Putamen (tissue), 1 donor: ENCODE measurements at regions not wholly inside any gene's neighbourhood (a gene's known extent, or its start where the extent isn't known, plus 50 kb on each side); places are given as distances from the start of the nearest gene placed in this dataset.

ENCODE experiments used
- DNase-seq: peaks from one replicate; pipeline ENCODE4 v3.0.0-alpha.2; 2016; ENCODE audit warnings: low spot score

DNA sequence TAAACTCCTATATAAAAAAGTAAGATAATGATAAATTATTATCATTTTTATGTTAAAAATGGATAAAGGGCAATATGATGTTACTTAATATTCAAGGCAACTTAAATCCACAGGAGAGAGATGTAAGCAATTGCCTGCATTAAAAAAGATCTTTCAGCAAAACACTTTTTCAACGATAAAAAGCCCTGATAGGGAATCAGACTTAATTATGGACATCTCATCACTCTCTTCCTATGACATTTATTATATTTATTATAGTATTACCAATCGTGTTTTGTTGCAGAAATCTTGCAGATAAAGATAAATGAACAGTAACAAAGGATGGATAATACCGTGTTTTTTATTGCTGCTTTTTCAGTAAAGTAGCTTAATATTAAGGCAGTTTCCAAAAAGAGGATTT, 178.5 kb downstream of the SH2D1A start:
- no peak for DNase-seq

DNA sequence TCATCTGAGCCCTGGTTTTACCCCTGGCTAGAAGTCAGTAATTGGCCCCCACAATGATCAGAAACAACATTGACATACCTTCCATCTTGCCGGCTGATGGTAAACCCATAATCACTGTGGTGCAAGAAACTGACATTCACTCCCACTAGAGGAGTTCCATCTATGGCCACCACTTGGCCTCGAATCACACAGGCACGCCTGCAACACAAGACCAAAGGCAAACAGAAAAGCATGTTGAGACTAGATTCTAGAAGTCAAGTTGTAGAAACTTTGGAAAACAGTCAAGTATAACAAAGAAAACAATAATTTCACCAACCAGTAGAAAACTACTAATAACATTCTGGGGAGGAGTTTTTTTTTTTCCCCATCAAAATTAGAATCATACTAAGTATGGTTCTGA, 183.4 kb downstream of the SH2D1A start:
- no peak for DNase-seq

DNA sequence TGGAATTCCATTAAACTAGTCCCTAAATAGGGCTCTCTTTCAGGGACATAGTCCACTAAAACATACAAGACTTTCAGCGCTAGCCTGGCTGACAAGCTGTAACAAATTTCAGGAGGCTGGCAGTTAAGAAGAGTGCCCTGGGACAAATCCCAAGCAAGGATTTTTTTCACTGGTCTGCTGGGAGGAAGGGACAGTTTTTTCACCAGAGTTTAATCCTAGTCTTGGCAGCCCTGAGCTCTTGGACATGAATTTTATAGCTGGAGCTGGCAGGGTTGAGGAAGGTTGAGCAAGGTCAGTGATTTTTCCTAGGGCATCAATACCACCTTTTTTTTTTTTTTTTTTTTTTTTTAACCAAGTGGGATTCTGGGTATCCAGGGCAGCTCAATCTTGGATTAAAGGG, 184.4 kb downstream of the SH2D1A start:
- peak; percentile 7 for DNase-seq

DNA sequence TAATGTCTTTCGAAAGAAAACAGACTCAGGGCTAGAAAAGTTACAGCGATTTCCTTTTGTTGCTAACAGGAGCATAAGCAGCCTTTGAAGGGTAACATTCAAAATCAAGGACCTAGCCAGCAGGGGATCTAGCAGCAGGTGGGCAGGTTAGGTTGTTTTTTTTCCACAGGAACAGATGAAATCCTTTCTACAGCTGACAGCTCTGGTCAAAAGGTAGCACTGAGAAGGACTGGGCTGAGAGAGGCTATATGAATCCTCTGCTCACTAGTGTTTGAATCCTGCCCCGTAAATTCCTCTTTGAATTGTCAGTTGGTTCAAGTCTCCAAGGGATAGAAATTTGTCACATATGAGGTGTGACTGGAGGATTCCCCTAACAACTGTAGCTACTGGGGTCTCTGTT, 188.2 kb downstream of the SH2D1A start:
- DNase-seq, result no peak

DNA sequence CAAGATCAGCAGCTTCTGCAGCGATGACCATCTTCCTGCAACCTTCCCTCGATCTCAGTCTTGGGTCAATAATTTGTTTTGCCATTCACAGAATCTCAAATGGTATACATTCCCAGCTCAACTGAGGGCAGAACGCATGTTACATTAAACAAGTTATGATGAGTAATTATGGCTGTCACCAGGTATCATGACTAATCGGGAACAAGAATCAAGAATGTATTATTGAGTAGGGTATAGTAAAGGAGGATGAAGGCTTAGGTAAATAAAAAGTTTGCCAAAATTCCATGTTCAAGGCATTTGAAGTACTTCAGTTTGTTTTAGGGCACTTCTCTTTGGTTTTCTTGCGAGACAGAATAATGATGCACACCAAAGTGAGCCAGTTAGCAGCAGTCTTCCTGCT, 194.1 kb downstream of the SH2D1A start:
- DNase-seq, result no peak

DNA sequence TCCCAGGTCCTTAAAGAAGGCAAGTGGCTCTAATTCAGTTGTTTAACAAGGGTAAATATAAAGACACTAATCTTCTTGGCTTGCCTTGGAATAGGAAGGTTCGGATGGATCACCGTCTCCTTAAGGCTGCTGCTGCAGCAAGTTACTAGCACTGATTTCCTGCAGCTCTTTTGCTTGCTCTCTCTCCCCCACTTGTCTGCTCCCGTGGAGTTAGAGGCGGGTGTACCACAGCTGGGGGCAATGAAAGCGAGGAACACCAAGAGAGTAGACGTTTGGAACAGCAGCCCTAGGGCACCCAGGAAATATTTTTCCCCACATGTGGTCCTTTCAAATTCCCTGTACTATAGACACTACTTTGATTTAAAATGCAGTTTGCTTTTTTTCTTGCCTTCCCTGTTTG, 202.2 kb downstream of the SH2D1A start:
- no peak for DNase-seq

DNA sequence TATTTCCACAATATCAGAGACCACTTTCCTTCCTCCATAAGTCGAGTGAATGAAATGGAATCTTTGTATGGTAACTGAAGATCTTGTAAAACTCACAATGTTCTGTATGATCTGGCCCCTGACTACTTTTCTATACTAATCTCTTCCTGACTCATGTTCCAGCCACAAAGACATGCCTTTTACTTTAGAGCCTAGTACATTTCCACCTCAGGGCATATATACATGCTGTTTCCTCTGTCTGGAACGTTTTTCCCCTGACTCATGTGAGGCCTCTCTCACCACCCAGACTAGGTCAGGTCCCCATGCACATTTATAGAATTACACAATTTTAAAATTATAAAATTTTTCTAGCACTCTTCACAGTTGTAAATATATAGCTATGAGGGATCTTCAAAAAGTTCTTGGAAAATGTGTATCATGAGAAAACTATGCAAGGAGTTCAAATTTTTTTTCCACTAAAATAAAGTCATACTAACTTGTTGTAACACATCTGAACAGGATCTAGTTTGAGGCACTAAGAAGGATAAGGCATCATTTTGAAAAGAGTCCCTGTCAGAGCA, 208.8 kb downstream of the SH2D1A start:
- no peak for DNase-seq

DNA sequence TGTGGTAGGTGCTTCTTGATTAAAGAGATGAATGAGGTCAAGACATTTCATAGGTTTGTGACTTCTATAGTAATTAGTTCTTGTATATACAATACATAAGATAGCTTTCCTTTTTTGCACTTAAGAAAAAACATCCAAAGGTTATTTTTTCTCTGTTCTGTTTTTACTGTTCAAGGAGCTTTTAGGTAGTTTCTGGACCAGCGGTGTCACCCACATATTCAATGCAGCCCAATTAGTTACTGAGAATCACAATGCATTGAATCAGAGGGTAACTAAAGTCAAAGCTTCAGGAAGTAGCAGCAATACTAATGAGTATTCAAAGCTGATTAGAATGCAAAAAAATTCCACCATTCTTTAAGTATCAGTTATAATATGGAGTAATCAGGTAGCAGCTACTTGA, 211.6 kb downstream of the SH2D1A start:
- DNase-seq, result no peak

DNA sequence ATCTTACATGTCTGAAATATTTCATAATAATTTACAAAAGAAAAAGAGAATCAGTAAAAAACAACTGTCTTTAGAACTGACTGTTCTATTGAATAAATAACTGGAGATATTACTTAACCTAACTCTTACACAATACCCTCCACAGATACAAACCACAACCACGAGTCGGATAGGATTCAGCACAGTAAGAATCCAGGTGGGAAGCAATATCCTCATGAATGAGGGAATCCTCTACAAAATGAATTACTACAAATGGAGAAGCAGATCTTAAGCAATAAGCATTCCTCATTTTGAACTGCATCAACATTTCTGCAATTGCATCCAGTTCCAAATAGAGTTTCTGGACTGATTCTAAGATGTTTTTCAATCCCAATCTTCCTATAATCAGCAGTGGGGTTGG, 227.1 kb downstream of the SH2D1A start:
- DNase-seq, result no peak

DNA sequence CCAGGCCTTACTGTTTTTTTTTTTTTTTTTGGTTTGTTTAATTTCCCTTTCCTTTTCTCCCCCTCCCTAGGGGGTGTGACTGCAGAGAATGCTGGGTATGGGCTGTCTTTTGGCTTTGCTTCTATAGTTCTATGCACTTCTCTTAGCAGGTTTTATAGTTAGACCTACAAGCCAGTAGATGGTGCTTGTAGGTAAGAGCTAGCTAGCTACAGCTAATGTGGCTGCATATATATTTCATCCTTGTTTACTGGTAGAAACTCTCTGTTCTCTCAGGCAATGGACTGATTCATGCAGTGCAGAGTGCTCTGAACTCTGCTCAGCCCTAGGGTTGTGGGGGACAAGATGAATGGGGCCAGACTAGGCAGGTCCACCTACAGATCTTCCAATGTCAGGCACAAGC, 246.4 kb downstream of the SH2D1A start:
- no peak for DNase-seq

DNA sequence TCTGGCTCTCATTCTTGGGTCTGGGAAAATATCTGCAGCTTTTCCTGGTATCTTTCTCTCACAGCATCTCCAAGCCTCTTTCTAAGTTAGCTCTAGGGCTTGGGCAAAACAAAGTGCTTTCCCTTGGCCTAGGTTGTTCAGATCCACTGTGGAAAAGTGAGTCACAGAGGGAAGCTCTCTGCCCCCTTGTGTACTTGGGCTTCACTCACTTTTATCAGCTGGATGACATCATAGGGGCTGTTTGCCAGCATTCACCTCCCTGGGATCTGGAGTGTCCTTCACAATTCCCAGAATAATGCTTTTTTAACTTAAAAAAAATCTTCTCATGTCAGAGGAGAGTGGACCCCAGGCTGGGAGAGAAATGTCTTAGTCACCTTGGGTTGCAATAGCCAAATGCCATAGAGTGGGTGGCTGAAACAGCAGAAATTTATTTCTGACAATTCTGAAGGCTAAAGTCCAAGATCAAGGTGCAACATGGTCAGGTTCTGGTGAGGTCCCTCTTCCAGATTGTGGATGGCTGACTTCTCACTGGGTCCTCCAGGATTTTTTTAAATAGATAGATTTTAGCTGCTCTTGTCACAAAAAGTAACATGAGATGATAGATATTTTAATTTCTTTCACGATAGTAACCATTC, 247.8 kb downstream of the SH2D1A start:
- no peak for DNase-seq

DNA sequence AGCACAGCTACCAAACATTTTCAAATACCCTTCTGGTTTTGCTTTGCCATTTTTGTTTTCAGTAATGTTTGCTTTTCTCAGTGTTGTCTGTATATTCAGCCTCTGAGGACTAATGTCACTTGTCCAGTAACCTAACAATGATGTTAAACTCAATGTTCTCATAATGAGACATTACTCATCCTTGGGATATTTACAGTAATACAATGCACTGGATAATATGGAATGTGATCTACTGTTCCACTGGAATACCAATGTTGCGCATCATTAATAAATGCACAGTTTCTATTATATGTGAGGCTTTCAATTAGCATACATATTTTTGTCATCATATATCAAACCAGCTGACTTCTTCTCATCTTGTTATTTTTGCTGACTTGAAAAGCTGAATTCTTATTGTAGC, 259.1 kb downstream of the SH2D1A start:
- no peak for DNase-seq

DNA sequence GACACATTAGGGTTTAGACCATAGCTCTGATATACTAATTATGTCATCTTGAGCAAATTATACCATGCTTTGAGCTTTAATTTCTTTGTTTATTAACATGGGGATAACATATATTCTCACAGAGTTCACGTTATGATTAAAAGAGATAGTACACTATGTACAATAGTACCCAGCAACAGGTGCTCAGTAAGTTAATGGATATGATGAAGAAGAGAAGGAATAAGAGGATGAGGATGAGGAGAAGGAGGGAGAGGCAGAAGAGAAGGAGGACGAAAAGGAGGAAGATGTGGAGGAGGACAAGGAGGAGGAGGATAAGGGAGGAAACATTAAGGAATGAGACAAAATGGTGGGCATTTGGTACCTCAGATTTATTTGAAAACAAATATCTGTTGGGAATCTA, 260.4 kb downstream of the SH2D1A start:
- DNase-seq, result no peak

DNA sequence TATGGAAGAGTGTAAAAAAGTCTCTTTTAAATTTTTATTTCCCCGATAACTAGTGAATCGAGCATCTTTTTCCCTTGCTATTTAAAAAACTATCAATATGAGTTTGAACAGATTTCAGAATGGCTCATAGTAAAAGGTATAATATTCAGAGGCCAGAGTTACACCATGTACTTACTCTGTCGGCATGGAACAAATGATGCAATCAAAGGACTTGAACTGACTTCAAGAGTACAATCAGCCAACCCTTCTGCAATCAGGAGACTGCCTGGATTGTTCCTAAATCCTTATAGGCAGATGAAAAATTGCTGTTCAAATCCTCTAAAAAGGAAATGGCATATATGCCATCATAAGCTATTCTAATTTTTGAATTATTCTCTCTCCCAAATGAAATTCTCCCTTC, 273.3 kb downstream of the SH2D1A start:
- no peak for DNase-seq

DNA sequence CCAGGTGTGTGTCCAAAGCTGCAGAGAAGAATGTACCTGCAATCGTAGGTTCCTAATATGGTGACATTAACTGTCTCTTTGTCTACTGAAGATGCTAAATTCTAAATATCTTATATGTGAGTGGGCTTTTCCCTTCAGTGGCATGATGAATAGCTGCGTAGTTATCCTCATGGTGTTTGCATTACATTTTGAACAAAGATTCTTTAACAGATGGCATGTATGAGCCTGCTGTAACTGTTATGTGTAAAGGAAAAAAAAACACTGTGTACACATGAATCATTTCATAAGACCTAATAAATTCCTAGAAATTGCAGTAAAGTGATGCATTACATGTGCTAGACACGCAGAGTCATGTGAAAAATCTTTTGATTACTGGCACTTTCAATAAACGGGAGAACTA, 288.0 kb downstream of the SH2D1A start:
- DNase-seq, result no peak

DNA sequence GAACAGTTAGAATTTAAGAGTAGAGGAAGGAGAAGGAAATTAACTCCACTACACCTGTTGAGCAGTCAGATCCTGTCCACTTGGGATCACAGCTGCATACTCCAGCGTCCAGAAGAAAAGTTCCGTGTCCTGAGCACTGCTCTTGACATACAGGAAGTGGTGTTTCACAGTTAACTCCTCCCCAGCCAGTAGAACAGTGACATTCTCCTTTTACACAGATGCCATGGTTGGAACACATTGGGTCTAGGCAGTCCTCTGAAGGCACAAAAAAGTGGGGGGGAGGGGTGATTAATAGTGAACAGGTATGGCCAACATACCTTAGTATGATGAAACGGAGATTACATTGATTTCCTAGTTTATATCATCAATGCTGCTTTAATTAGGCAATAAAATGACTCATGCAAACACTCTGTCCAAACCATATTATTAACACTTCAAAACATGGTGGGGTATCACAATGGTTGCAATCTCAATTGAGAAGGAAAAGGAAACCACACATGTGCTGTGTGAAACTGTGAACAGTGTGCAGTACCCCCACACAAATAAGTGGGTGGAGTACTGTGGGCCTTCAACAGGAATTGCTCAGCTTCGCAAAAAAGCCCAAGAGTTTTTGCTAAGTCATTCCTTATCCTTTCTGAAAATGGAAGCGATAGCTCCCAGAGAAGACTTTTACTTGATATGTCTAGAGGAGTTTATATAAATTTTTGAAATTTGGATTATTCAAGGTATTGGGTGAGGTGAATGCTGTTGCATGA, 295.6 kb downstream of the SH2D1A start:
- no peak for DNase-seq

DNA sequence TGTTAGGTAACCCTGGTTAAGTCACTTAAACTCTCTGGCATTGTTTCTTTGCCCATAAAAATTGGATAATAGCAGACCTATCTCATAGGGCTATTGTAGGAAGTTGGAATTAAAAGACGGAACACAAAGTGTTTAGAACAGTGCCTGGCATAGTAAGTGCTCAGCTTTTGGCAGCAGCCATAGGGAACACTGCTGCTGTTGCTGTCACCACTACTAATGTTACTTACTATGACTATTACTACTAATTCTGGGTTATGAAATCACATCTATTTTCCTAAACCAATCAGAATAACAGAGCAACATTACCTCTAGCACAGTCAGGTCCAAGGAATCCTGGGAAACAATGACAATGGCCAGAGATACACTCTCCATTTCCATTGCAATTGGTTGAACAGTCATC, 300.0 kb downstream of the SH2D1A start:
- no peak for DNase-seq

DNA sequence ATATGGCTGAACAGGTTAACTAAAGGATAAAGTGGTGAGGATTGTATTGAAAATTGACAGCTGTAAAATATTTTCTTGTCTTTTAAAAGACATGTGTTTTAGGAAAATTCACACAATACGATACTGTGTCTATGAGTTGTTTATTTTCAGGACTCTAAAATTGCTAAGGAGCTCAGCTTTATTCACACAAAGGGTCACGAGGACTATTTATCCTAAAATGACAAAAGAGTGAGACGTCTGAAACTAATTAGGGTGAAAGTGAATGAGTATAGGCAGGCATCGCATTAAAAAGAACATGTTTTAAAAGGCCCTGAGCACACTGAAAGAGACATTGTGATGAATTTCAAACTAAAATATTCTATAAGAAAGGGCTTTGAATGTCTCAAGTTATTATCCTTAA, 304.7 kb downstream of the SH2D1A start:
- no peak for DNase-seq

DNA sequence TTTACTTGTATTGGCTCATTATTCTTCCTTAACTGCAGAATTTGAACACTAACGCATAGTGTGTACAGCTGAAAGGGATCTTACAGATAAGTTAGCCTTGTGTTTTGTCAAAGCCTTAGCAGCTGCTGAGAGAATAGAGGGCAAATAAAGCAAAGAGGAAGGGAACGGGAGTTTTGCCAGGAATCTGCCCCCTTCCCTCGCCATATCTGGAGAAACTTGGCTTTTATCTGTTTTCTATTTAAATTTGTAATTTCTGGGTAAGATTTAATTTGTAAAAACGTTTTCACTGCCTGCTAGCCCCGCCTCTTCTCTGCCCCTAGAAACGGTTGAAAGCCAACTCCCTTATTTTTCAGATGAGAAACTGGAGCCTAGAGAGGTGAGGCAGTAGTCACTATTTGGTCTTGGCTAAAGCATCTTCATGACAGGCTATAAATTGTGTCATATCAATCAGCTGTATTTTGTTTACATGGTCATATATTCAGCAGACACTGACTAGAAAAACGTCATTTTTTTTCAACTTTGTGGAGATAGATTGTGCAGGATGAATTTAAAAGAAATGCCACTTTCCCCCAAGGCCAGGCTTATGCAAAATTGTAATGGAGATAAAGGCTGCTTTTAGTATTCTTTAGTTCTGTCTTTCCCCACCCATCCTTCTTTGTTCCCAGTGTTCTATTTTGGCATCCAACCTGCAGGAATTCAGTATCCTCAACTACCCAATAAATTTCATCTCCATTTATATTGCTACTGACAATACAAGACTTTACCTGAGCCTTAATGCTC, 319.4 kb downstream of the SH2D1A start:
- no peak for DNase-seq

DNA sequence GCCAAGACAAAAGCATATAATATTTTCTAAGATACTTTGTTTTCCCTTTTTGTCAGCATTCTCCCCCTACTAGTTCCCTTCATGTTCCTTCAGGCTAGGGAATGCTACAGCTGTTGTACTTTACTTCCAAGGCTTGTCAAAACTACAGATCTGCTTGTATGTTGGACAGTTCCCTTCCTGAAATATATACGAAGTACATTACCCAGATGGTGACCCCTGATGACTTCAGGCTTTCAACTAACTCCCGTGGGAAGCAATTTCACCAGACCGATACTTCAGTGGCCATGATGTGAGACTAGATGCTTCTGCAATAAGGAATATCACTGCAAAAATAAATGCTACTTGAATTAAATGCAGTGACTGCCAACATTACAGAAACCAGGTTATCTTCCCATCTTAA, 332.8 kb downstream of the SH2D1A start:
- DNase-seq, result no peak

DNA sequence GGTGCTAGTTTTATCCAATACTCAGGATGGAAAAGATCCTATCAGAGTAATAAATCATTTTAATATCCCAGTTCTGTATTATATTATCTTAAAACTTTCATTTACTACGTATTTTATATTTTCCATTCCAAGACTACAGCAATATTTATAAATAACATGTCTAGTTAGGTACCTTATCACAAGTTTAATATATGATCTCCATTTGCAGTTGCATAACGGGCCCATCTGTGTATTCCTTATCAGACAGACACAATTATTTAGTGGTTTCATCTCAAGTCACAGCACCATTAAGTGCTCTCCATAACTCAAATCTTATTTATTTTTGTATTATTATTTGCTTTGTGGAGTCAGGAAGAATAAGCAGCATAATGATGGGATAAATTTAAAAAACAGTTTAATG, 333.9 kb downstream of the SH2D1A start:
- DNase-seq, result no peak

DNA sequence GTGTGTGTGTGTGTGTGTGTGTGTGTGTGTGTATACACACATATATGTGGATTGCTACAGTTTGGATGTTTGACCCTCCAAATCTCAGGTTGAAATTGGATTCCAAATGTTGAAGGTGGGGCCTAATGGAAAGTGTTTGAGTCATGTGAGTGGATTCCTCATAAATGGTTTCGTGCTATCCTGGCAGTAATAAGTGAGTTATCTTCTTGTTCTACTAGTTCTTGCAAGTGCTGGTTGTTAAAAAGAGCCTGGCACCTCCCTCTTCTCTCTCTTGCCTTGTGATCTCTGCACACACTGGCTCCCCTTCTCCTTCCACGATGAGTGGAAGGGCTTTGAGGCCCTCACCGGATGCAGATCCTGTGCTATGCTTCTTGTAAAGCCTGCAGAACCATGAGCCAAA, 344.1 kb downstream of the SH2D1A start:
- DNase-seq, result no peak

DNA sequence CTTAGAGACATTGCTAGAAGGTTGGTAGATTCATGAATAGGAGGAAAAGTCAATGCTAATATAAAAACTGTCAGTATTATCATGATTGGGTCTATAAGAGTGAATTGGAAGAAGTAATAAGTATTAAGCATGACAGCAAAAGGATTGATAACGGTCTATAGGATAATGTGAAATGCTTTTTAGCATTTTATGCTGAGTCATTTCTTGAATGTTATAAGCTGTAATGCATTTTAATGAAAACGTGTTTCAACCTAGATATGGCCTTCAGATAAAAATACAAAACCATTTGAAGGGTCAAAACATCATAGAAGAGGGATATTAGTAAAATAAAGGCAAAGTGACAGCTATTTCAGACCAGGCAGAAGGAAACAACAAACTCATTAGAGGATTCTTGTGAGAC, 353.5 kb downstream of the SH2D1A start:
- DNase-seq, result no peak
